NB4 (cell line): ENCODE measurements at regions not wholly inside any gene's neighbourhood (a gene's known extent, or its start where the extent isn't known, plus 50 kb on each side); places are given as distances from the start of the nearest gene placed in this dataset.

Source experiments
- POLR2A ChIP-seq: IDR thresholded peaks from 2 replicates; pipeline ENCODE4 v1.6.1; 2011; ENCODE audit warnings: mild to moderate bottlenecking; ENCODE audit not compliant: insufficient read length; ENCODE audit errors: extremely low read depth
- TF ChIP-seq, protein P1 (sequence below): IDR thresholded peaks from one replicate; pipeline ENCODE4 v1.5.1; 2012; ENCODE audit warnings: low read depth, low read length

DNA sequence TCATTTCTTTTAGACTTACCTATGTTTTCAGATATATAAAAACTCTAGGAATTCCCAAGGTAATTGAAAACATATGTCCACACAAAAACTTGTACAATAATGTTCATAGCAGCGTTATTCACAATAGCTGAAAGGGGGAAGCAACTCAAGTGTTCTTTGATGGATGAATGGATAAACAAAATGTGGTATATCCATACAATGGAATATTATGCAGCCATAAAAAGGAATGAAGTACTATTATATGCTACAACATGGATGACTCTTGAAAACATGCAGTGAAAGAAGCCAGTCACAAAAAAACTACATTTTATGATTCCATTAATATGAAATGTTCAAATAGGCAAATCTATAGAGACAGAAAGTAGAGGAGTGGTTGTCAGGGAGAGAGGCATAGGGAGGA, 62.2 kb upstream of the WDR26 start:
- TF ChIP-seq, protein P1, sequence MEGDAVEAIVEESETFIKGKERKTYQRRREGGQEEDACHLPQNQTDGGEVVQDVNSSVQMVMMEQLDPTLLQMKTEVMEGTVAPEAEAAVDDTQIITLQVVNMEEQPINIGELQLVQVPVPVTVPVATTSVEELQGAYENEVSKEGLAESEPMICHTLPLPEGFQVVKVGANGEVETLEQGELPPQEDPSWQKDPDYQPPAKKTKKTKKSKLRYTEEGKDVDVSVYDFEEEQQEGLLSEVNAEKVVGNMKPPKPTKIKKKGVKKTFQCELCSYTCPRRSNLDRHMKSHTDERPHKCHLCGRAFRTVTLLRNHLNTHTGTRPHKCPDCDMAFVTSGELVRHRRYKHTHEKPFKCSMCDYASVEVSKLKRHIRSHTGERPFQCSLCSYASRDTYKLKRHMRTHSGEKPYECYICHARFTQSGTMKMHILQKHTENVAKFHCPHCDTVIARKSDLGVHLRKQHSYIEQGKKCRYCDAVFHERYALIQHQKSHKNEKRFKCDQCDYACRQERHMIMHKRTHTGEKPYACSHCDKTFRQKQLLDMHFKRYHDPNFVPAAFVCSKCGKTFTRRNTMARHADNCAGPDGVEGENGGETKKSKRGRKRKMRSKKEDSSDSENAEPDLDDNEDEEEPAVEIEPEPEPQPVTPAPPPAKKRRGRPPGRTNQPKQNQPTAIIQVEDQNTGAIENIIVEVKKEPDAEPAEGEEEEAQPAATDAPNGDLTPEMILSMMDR, result no peak
- TF ChIP-seq POLR2A, result no peak
